ENCODE measurements at regions not wholly inside any gene's neighbourhood (a gene's known extent, or its start where the extent isn't known, plus 50 kb on each side); places are given as distances from the start of the nearest gene placed in this dataset.

- TF ChIP-seq POLR2AphosphoS5 (IDR thresholded peaks at IDR 0.05) (no peak), POLR2A (IDR thresholded peaks at IDR 0.05) (no peak)
Measured at GRCh38 chr12:90026516-90026915, 317.9 kb upstream of the ATP2B1 start.

Measured in stomach (tissue), 4 donors.